Fibroblast of pulmonary artery (primary cell): ENCODE measurements at regions not wholly inside any gene's neighbourhood (a gene's known extent, or its start where the extent isn't known, plus 50 kb on each side); places are given as distances from the start of the nearest gene placed in this dataset.

ENCODE experiments used
- DNase-seq: peaks from one replicate; pipeline ENCODE4 v3.0.0-alpha.2; 2010; ENCODE audit warnings: low read depth
- H3K4me3 ChIP-seq: replicated peaks from 2 replicates; pipeline ENCODE4 v1.5.1; 2011; ENCODE audit warnings: low read depth, mild to moderate bottlenecking, control low read depth, low read length, moderate library complexity
- CTCF ChIP-seq: IDR thresholded peaks from 2 replicates; pipeline ENCODE4 v1.5.1; 2011; ENCODE audit warnings: mild to moderate bottlenecking, control low read depth, low read length, inconsistent platforms; ENCODE audit errors: missing control alignments

GRCh38 chr2:81171447-81171846 lies 866.9 kb upstream of the LRRTM1 start:
- DNase-seq: no peak
- TF ChIP-seq CTCF: no peak

GRCh38 chr2:81163583-81163982 lies 859.0 kb upstream of the LRRTM1 start:
- no peak overlapping the region for H3K4me3 ChIP-seq
- no peak for TF ChIP-seq CTCF
- DNase-seq: no peak

More at GRCh38 chr2:81171447-81171846, 866.9 kb upstream of the LRRTM1 start:
- no peak overlapping the region for H3K4me3 ChIP-seq

GRCh38 chr2:81158505-81158904 lies 854.0 kb upstream of the LRRTM1 start:
- DNase-seq: no peak
- no peak overlapping the region for H3K4me3 ChIP-seq
- TF ChIP-seq CTCF: no peak

- H3K4me3 ChIP-seq: no peak overlapping the region
- no peak for TF ChIP-seq CTCF
- no peak for DNase-seq
Observed at GRCh38 chr2:81148323-81148722, 843.8 kb upstream of the LRRTM1 start.

- TF ChIP-seq CTCF: no peak
- H3K4me3 ChIP-seq: no peak overlapping the region
- DNase-seq: no peak
Observed at GRCh38 chr2:81136296-81136695, 831.7 kb upstream of the LRRTM1 start.

- no peak overlapping the region for H3K4me3 ChIP-seq
- TF ChIP-seq CTCF: no peak
- no peak for DNase-seq
Observed at GRCh38 chr2:81097361-81097760, 792.8 kb upstream of the LRRTM1 start.

GRCh38 chr2:81093031-81093430 lies 788.5 kb upstream of the LRRTM1 start:
- H3K4me3 ChIP-seq: no peak overlapping the region
- DNase-seq: no peak
- no peak for TF ChIP-seq CTCF
